ENCODE measurements at regions not wholly inside any gene's neighbourhood (a gene's known extent, or its start where the extent isn't known, plus 50 kb on each side); places are given as distances from the start of the nearest gene placed in this dataset.
"Not testable (repeated sequence)": the region's sequence is repeated elsewhere in the genome, so short reads cannot be mapped to it uniquely, and the experiment has no call there.

- H3K27me3 Mint-ChIP-seq (ENCODE audit: insufficient read depth, low read depth, poor library complexity): peaks cover 4% of the 10 kb centered on the region
- H4K20me1 ChIP-seq (replicated peaks; ENCODE audit: insufficient read depth): no peaks in the 10 kb centered on the region; the same call in 1 of the 2 replicates
- H3K4me1 Mint-ChIP-seq: no peaks in the 10 kb centered on the region
- H3K36me3 ChIP-seq (ENCODE audit: insufficient read depth): no peaks in the 10 kb centered on the region
- H3K4me3 Mint-ChIP-seq: no peak overlapping the region
- DNase-seq (ENCODE audit: low spot score) (no peak), ATAC-seq (no peak)
- H3K4me2 ChIP-seq: no peak overlapping the region
- H3K9me3 Mint-ChIP-seq: no peaks in the 10 kb centered on the region; the same call in 2 of the 3 replicates
- no peak overlapping the region for H2AFZ ChIP-seq
- no peaks in the 10 kb centered on the region for H3K79me2 ChIP-seq (replicated peaks; ENCODE audit: insufficient read depth)
- H3K9me2 ChIP-seq (ENCODE audit: insufficient read depth): no peaks in the 10 kb centered on the region; the same call in 1 of the 2 replicates
- H3F3A ChIP-seq (replicated peaks; ENCODE audit: low read depth): no peaks in the 10 kb centered on the region
- H3K27ac Mint-ChIP-seq: no peak overlapping the region
- no peak overlapping the region for H3K4me3 ChIP-seq
- no peaks in the 10 kb centered on the region for H3K27me3 ChIP-seq (ENCODE audit: insufficient read depth)
- no peaks in the 10 kb centered on the region for H3K4me1 ChIP-seq (ENCODE audit: insufficient read depth)
- H3K27ac ChIP-seq (ENCODE audit: low read depth): no peak overlapping the region
- TF ChIP-seq JUNB (IDR thresholded peaks at IDR 0.05; ENCODE audit: unreplicated experiment) (no peak), EZH2phosphoT487 (IDR thresholded peaks at IDR 0.05; ENCODE audit: unreplicated experiment) (no peak), POLR2AphosphoS5 (IDR thresholded peaks at IDR 0.05; ENCODE audit: low read depth) (no peak)
- no peaks in the 10 kb centered on the region for H3K36me3 Mint-ChIP-seq (ENCODE audit: low read depth)
These were observed 130.7 kb downstream of the PHETA1 start for GRCh38 chr12:111238075-111238734.

GRCh38 chr12:111234491-111234890 lies 134.4 kb downstream of the PHETA1 start:
- not testable (repeated sequence) for ATAC-seq; H3K27ac Mint-ChIP-seq; H3K9me2 ChIP-seq (ENCODE audit: insufficient read depth); H3K4me1 Mint-ChIP-seq; H3K27me3 Mint-ChIP-seq (ENCODE audit: insufficient read depth, low read depth, poor library complexity); H3K27me3 ChIP-seq (ENCODE audit: insufficient read depth); DNase-seq (ENCODE audit: low spot score); H4K20me1 ChIP-seq (replicated peaks; ENCODE audit: insufficient read depth); H3K27ac ChIP-seq (ENCODE audit: low read depth); H3K4me1 ChIP-seq (ENCODE audit: insufficient read depth); H3K4me3 Mint-ChIP-seq; H3K79me2 ChIP-seq (replicated peaks; ENCODE audit: insufficient read depth); H3K36me3 Mint-ChIP-seq (ENCODE audit: low read depth); H2AFZ ChIP-seq; H3K4me2 ChIP-seq; H3K4me3 ChIP-seq; H3K36me3 ChIP-seq (ENCODE audit: insufficient read depth); H3F3A ChIP-seq (replicated peaks; ENCODE audit: low read depth); H3K9me3 Mint-ChIP-seq

DNA sequence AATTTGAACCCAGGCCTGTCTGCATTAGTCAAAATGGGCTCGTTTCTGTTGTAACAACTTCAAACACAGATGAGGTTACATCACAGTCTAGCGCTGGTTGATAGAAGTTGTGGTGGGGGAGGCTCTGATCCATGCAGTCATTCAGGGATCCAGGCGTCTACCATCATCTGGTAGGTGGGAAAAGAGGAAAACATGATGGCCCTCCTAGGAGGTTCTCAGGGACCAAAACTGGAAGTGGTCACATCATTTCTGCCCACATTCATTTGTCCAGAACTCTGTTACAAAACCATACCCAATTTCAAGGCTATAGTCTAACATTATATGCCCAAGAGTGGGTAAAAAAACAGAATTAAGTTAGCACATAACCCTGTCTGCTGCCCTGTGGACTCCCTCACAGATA lies 135.1 kb downstream of the PHETA1 start:
- no peak for ATAC-seq
- TF ChIP-seq JUNB (IDR thresholded peaks at IDR 0.05; ENCODE audit: unreplicated experiment) (no peak), ETS1 (IDR thresholded peaks at IDR 0.05) (no peak), ZNF462 (CRISPR knock-in tag; IDR thresholded peaks at IDR 0.05) (no peak), STAT1 (IDR thresholded peaks at IDR 0.05; ENCODE audit: unreplicated experiment) (no peak), ZNF114 (CRISPR knock-in tag; IDR thresholded peaks at IDR 0.05) (no peak)
- TF ChIP-seq, protein P1, sequence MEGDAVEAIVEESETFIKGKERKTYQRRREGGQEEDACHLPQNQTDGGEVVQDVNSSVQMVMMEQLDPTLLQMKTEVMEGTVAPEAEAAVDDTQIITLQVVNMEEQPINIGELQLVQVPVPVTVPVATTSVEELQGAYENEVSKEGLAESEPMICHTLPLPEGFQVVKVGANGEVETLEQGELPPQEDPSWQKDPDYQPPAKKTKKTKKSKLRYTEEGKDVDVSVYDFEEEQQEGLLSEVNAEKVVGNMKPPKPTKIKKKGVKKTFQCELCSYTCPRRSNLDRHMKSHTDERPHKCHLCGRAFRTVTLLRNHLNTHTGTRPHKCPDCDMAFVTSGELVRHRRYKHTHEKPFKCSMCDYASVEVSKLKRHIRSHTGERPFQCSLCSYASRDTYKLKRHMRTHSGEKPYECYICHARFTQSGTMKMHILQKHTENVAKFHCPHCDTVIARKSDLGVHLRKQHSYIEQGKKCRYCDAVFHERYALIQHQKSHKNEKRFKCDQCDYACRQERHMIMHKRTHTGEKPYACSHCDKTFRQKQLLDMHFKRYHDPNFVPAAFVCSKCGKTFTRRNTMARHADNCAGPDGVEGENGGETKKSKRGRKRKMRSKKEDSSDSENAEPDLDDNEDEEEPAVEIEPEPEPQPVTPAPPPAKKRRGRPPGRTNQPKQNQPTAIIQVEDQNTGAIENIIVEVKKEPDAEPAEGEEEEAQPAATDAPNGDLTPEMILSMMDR (conservative IDR thresholded peaks at IDR 0.05; ENCODE audit: low read depth in 2 of 2): no peak

More for the DNA sequence above, 135.1 kb downstream of the PHETA1 start:
- no peak overlapping the region for H3K27ac Mint-ChIP-seq
- Histone ChIP-seq H3K9me2 (ENCODE audit: insufficient read depth) (no peaks in the 10 kb centered on the region), H3K27me3 (ENCODE audit: insufficient read depth) (no peaks in the 10 kb centered on the region), H3K4me1 (ENCODE audit: insufficient read depth) (no peaks in the 10 kb centered on the region; the same call in 1 of the 2 replicates), H3K4me2 (no peak overlapping the region), H3K79me2 (replicated peaks; ENCODE audit: insufficient read depth) (no peaks in the 10 kb centered on the region), H2AFZ (no peak overlapping the region), H4K20me1 (replicated peaks; ENCODE audit: insufficient read depth) (no peaks in the 10 kb centered on the region; the same call in 1 of the 2 replicates), H3K27ac (ENCODE audit: low read depth) (no peak overlapping the region), H3K36me3 (ENCODE audit: insufficient read depth) (no peaks in the 10 kb centered on the region), H3K4me3 (no peak overlapping the region), H3F3A (replicated peaks; ENCODE audit: low read depth) (no peaks in the 10 kb centered on the region)
- peaks cover 6% of the 10 kb centered on the region for H3K27me3 Mint-ChIP-seq (ENCODE audit: insufficient read depth, low read depth, poor library complexity)
- no peak for DNase-seq (ENCODE audit: low spot score)
- no peak overlapping the region for H3K4me3 Mint-ChIP-seq
- no peaks in the 10 kb centered on the region for H3K36me3 Mint-ChIP-seq (ENCODE audit: low read depth)
- H3K9me3 Mint-ChIP-seq: no peaks in the 10 kb centered on the region
- peaks cover 10% of the 10 kb centered on the region for H3K4me1 Mint-ChIP-seq
